IMR-90 (cell line): ENCODE measurements at regions not wholly inside any gene's neighbourhood (a gene's known extent, or its start where the extent isn't known, plus 50 kb on each side); places are given as distances from the start of the nearest gene placed in this dataset.

Experiments
- BHLHE40 ChIP-seq: fragments of 150-350 bp; IDR thresholded peaks from 2 replicates; pipeline ENCODE4 v1.6.1; 2016; ENCODE audit warnings: mild to moderate bottlenecking, low read depth, low read length
- CEBPB ChIP-seq: IDR thresholded peaks from 2 replicates; pipeline ENCODE4 v1.6.1; 2012; ENCODE audit warnings: low read depth, low read length, improper control_type of control experiment
- CHD1 ChIP-seq: IDR thresholded peaks from 2 replicates; pipeline ENCODE4 v1.6.1; 2012; ENCODE audit warnings: low read depth, low read length, improper control_type of control experiment
- ELK1 ChIP-seq: fragments of 150-350 bp; IDR thresholded peaks from 2 replicates; pipeline ENCODE4 v1.6.1; 2016; ENCODE audit warnings: low read depth, mild to moderate bottlenecking, low read length, moderate library complexity, borderline replicate concordance
- FOS ChIP-seq: fragments of 150-350 bp; IDR thresholded peaks from 2 replicates; pipeline ENCODE4 v1.6.1; 2016; ENCODE audit warnings: low read depth, low read length
- MAFK ChIP-seq: IDR thresholded peaks from 2 replicates; pipeline ENCODE4 v1.6.1; 2012; ENCODE audit warnings: low read depth, low read length, improper control_type of control experiment
- MXI1 ChIP-seq: IDR thresholded peaks from 2 replicates; pipeline ENCODE4 v1.6.1; 2012; ENCODE audit warnings: low read depth, mild to moderate bottlenecking, low read length, moderate library complexity, borderline replicate concordance
- POLR2A ChIP-seq: IDR thresholded peaks from 2 replicates; pipeline ENCODE4 v1.6.1; 2012; ENCODE audit warnings: mild to moderate bottlenecking, low read depth, low read length
- RAD21 ChIP-seq: IDR thresholded peaks from 2 replicates; pipeline ENCODE4 v1.6.1; 2012; ENCODE audit warnings: low read length, improper control_type of control experiment
- RCOR1 ChIP-seq: IDR thresholded peaks from 2 replicates; pipeline ENCODE4 v1.6.1; 2012; ENCODE audit warnings: mild to moderate bottlenecking, low read length, improper control_type of control experiment; ENCODE audit not compliant: insufficient replicate concordance
- RFX5 ChIP-seq: IDR thresholded peaks from 2 replicates; pipeline ENCODE4 v1.8.0; 2012; ENCODE audit warnings: low read depth, mild to moderate bottlenecking, low read length, moderate library complexity
- SMC3 ChIP-seq: fragments of 150-350 bp; IDR thresholded peaks from 2 replicates; pipeline ENCODE4 v1.6.1; 2016; ENCODE audit warnings: low read depth, mild to moderate bottlenecking, antibody characterized with exemption, low read length, moderate library complexity
- USF2 ChIP-seq: fragments of 150-350 bp; IDR thresholded peaks from 2 replicates; pipeline ENCODE4 v1.6.1; 2017; ENCODE audit warnings: mild to moderate bottlenecking, antibody characterized with exemption, low read length, low read depth
- TF ChIP-seq, protein P1 (sequence below): conservative IDR thresholded peaks from 2 replicates; pipeline ENCODE4 v1.5.1; 2012; ENCODE audit warnings: mild to moderate bottlenecking, low read depth, low read length, improper control_type of control experiment

GRCh38 chr5:4044881-4045280 lies 449.2 kb downstream of the IRX1 start:
- TF ChIP-seq, protein P1, sequence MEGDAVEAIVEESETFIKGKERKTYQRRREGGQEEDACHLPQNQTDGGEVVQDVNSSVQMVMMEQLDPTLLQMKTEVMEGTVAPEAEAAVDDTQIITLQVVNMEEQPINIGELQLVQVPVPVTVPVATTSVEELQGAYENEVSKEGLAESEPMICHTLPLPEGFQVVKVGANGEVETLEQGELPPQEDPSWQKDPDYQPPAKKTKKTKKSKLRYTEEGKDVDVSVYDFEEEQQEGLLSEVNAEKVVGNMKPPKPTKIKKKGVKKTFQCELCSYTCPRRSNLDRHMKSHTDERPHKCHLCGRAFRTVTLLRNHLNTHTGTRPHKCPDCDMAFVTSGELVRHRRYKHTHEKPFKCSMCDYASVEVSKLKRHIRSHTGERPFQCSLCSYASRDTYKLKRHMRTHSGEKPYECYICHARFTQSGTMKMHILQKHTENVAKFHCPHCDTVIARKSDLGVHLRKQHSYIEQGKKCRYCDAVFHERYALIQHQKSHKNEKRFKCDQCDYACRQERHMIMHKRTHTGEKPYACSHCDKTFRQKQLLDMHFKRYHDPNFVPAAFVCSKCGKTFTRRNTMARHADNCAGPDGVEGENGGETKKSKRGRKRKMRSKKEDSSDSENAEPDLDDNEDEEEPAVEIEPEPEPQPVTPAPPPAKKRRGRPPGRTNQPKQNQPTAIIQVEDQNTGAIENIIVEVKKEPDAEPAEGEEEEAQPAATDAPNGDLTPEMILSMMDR, result no peak
- TF ChIP-seq POLR2A (no peak), USF2 (no peak), RAD21 (no peak), CEBPB (no peak), BHLHE40 (no peak), FOS (no peak), SMC3 (no peak), MAFK (no peak), RCOR1 (no peak), CHD1 (no peak), MXI1 (no peak), RFX5 (no peak), ELK1 (no peak)
